ENCODE measurements at regions not wholly inside any gene's neighbourhood (a gene's known extent, or its start where the extent isn't known, plus 50 kb on each side); places are given as distances from the start of the nearest gene placed in this dataset.

- no peak overlapping the region for H3K4me3 ChIP-seq (ENCODE audit: low read depth, low read length)
- TF ChIP-seq CTCF (IDR thresholded peaks at IDR 0.05; ENCODE audit: low read depth, low read length, missing control alignments) = no peak
- no peak for DNase-seq (ENCODE audit: low read depth)
Measured at GRCh38 chr9:78584589-78584988, 287.7 kb downstream of the PSAT1 start.

GRCh38 chr9:78585909-78586308, 289.0 kb downstream of the PSAT1 start:
- no peak for DNase-seq (ENCODE audit: low read depth)
- H3K4me3 ChIP-seq (ENCODE audit: low read depth, low read length) = no peak overlapping the region

DNA sequence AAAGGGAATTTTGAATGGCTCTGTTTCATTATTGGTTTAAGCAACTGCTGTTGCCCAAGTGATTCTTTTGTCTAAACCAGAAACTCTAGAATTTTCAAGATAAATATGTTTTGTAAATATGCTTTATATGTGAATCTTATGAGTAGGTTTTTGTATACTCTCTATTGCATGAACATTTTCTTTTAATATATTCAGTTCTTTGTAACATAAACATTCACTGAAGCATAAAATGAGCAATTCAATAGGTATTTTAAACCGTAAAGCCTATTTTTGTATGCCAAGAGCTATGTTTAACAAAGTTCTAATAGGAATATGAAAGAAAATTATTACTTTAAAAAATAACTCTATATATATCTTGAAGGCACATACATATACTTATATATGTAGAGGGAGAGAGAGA, 293.1 kb downstream of the PSAT1 start:
- DNase-seq (ENCODE audit: low read depth) = no peak
- TF ChIP-seq CTCF (IDR thresholded peaks at IDR 0.05; ENCODE audit: low read depth, low read length, missing control alignments) = no peak
- no peak overlapping the region for H3K4me3 ChIP-seq (ENCODE audit: low read depth, low read length)

More at GRCh38 chr9:78585909-78586308, 289.0 kb downstream of the PSAT1 start:
- TF ChIP-seq CTCF (IDR thresholded peaks at IDR 0.05; ENCODE audit: low read depth, low read length, missing control alignments) = no peak

DNA sequence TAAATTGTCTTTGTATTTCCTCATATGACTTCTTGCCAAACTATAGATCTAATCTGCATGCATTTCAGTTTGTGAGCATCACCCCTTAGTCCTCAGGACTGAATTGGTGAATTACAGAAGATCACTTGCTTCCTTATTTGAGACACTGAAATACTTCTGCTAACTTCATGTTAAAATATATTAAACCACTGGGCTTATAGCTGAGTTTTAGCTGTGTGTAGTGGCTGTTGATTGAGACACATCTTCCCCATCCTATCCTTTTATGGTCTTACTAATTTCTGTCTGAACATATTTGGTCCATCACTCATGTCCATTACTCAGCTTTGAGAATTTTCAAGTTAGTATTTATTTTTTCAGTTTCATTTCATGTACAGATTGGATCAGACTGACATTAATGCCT, 295.9 kb downstream of the PSAT1 start:
- H3K4me3 ChIP-seq (ENCODE audit: low read depth, low read length) = no peak overlapping the region
- DNase-seq (ENCODE audit: low read depth) = no peak
- TF ChIP-seq CTCF (IDR thresholded peaks at IDR 0.05; ENCODE audit: low read depth, low read length, missing control alignments) = no peak

DNA sequence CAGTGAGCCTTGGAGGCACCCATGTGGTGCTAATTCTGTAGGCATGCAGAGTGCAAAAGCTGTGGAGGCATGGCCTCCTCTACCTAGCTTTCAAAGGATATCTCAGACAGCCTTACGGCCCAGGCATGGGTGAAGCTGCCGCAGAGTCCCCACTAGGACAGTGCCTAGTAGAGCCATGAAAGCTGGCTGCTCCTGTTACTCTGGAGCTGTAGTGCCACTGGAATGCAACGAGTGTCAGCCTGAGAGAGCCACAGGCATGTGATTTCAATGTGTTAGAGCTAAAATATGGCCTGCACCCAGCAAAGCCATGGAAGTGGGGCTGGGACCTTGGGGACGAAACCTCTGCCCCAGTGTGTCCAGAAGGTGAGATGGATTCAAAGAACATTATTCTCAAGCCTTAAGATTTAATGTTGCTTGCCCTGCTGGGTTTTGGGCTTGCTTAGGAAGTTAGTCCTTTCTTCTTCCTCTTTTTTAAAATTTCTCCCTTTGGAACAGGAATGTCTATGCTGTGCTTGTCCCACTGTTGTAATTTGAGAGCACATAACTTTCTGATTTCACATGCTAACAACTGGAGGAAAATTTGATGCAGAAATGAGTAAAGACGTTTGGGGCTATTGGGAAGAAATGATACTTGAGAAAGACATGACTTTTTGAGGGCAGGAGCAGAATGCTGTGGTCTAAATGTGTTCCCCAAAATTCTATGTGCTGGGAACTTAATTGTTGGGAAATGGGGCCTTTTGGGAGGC, 298.4 kb downstream of the PSAT1 start:
- no peak overlapping the region for H3K4me3 ChIP-seq (ENCODE audit: low read depth, low read length)
- DNase-seq (ENCODE audit: low read depth) = no peak
- no peak for TF ChIP-seq CTCF (IDR thresholded peaks at IDR 0.05; ENCODE audit: low read depth, low read length, missing control alignments)

DNA sequence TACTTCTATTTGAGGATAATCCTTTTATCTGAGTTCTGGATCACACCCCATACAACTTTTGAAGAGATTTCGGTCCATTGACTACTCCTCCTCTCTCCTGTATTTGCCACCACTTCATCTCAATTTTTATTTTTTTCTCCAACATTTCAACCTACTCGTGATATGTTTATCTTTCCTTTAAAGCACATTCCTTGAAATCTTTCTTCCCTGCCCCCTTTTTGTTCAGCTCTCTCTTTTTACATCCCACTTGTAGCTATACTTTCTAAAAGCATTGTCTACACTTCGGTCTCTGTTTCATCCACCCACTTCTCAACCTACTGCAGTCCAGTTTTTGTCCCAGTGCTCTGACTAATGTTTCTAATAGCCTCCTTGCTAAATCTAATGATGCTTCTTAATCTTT, 299.4 kb downstream of the PSAT1 start:
- no peak overlapping the region for H3K4me3 ChIP-seq (ENCODE audit: low read depth, low read length)
- no peak for DNase-seq (ENCODE audit: low read depth)
- TF ChIP-seq CTCF (IDR thresholded peaks at IDR 0.05; ENCODE audit: low read depth, low read length, missing control alignments) = no peak

GRCh38 chr9:78598120-78598519, 301.2 kb downstream of the PSAT1 start:
- no peak for TF ChIP-seq CTCF (IDR thresholded peaks at IDR 0.05; ENCODE audit: low read depth, low read length, missing control alignments)
- H3K4me3 ChIP-seq (ENCODE audit: low read depth, low read length) = no peak overlapping the region
- DNase-seq (ENCODE audit: low read depth) = no peak
